Activated CD4-positive, alpha-beta memory T cell treated with anti-CD3 and anti-CD28 coated beads for 36 hours (primary cell): ENCODE measurements at regions not wholly inside any gene's neighbourhood (a gene's known extent, or its start where the extent isn't known, plus 50 kb on each side); places are given as distances from the start of the nearest gene placed in this dataset.
"Not testable (repeated sequence)": the region's sequence is repeated elsewhere in the genome, so short reads cannot be mapped to it uniquely, and the experiment has no call there.

Experiments
- CTCF ChIA-PET: fragments of 350-600 bp; sonication (Branson Sonifier 250); formaldehyde crosslinking; loops from one replicate; lab custom pipeline; 2021; ENCODE audit warnings: antibody characterized with exemption, inconsistent platforms; lab: Charles Lee
- POLR2A ChIA-PET: fragments of 350-600 bp; sonication (Branson Sonifier 250); formaldehyde crosslinking; loops from one replicate; lab custom pipeline; 2021; ENCODE audit warnings: antibody characterized with exemption; lab: Charles Lee
- DNase-seq: peaks from one replicate; pipeline ENCODE4 v3.0.0-alpha.2; 2020
- H3K27ac Mint-ChIP-seq: one replicate; pipeline ENCODE4 v1.8.0; 2021; ENCODE audit warnings: mixed read lengths
- H3K27me3 Mint-ChIP-seq: one replicate; pipeline ENCODE4 v1.8.0; 2021; ENCODE audit warnings: mixed read lengths
- H3K36me3 Mint-ChIP-seq: one replicate; pipeline ENCODE4 v1.8.0; 2021; ENCODE audit warnings: mixed read lengths
- H3K4me1 Mint-ChIP-seq: one replicate; pipeline ENCODE4 v1.8.0; 2021; ENCODE audit warnings: low read depth, mixed read lengths
- H3K4me3 Mint-ChIP-seq: one replicate; pipeline ENCODE4 v1.8.0; 2021; ENCODE audit warnings: mild to moderate bottlenecking, mixed read lengths
- H3K9me3 Mint-ChIP-seq: one replicate; pipeline ENCODE4 v1.8.0; 2021; ENCODE audit warnings: mixed read lengths
- intact Hi-C: fragments of 100-400 bp; cut with micrococcal nuclease; formaldehyde crosslinking; loops from one replicate; pipeline ENCODE4 v1.15.1; 2023

- POLR2A ChIA-PET = no interaction called here
- H3K36me3 Mint-ChIP-seq = no peaks in the 10 kb centered on the region
- H3K4me1 Mint-ChIP-seq = no peaks in the 10 kb centered on the region
- no peak overlapping the region for H3K27ac Mint-ChIP-seq
- no peak for DNase-seq
- H3K27me3 Mint-ChIP-seq = peaks cover 6% of the 10 kb centered on the region
- H3K9me3 Mint-ChIP-seq = no peaks in the 10 kb centered on the region
- no peak overlapping the region for H3K4me3 Mint-ChIP-seq
- CTCF ChIA-PET = no interaction called here
- intact Hi-C loops = no loop called here
These were observed 372.3 kb upstream of the NRP1 start for GRCh38 chr10:33706746-33707145.

DNA sequence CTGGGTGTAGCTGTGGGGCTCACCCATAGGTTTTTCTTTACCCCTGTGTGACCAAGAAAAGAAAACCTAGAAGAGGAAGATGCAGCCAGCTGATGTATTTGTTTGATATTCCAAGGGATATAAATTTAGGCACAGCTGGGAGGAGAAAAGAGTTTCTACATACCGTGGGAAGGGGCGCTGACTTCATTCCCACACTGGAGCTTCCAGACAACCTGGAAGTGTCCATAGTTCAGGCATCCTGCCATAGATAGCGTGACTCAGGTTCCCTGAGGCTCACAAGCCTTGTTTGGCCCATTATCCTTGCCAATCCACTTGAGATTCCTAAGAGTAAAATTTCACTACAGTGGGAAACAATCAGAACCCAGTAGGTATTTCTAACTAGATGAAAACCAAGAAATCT lies 371.7 kb upstream of the NRP1 start:
- POLR2A ChIA-PET = no interaction called here
- H3K27ac Mint-ChIP-seq = no peak overlapping the region
- CTCF ChIA-PET = no interaction called here
- DNase-seq = no peak
- H3K27me3 Mint-ChIP-seq = peaks cover 6% of the 10 kb centered on the region
- no peaks in the 10 kb centered on the region for H3K9me3 Mint-ChIP-seq
- intact Hi-C loops = no loop called here
- H3K4me3 Mint-ChIP-seq = no peak overlapping the region
- no peaks in the 10 kb centered on the region for H3K36me3 Mint-ChIP-seq
- H3K4me1 Mint-ChIP-seq = no peaks in the 10 kb centered on the region

DNA sequence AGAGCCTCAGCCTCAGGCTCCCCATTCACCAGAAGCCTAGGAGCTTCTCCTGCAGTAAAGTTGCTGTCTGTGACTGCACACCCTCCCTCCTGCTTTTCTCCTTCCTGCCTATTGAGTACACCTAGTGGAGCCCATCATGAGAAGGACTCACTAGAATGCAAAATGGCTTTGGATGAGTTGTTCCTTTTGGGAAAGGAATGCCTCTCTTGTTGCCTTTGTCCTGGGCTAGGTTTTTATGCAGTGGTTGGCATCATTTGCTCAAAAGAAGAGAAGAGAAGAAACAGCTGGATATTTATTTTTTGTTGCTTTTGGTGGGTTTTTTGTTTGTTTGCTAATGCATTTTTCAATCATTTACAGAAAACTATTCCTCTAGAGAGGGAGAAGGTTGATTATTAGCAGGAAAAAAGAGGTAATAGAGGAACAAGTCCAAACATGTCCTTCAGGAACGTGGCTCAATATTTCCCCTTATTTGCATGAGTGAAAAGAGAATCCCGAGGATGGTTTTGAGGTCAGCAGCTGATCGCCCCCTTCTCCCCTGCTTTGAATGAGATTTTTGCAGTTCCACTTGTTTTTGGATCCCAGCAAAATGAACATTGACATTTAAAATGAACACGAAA lies 369.9 kb upstream of the NRP1 start:
- peaks cover 4% of the 10 kb centered on the region for H3K27me3 Mint-ChIP-seq
- H3K27ac Mint-ChIP-seq = no peak overlapping the region
- H3K4me3 Mint-ChIP-seq = no peak overlapping the region
- no peaks in the 10 kb centered on the region for H3K4me1 Mint-ChIP-seq
- no peaks in the 10 kb centered on the region for H3K9me3 Mint-ChIP-seq
- DNase-seq = no peak
- intact Hi-C loops = no loop called here
- no peaks in the 10 kb centered on the region for H3K36me3 Mint-ChIP-seq
- ChIA-PET CTCF (no interaction called here), POLR2A (no interaction called here)

- intact Hi-C loops = no loop called here
- no peak overlapping the region for H3K27ac Mint-ChIP-seq
- no peaks in the 10 kb centered on the region for H3K36me3 Mint-ChIP-seq
- no peak overlapping the region for H3K4me3 Mint-ChIP-seq
- ChIA-PET CTCF (no interaction called here), POLR2A (no interaction called here)
- no peaks in the 10 kb centered on the region for H3K4me1 Mint-ChIP-seq
- no peaks in the 10 kb centered on the region for H3K9me3 Mint-ChIP-seq
- DNase-seq = no peak
- H3K27me3 Mint-ChIP-seq = peaks cover 4% of the 10 kb centered on the region
These were observed 369.2 kb upstream of the NRP1 start for GRCh38 chr10:33703501-33704213.

DNA sequence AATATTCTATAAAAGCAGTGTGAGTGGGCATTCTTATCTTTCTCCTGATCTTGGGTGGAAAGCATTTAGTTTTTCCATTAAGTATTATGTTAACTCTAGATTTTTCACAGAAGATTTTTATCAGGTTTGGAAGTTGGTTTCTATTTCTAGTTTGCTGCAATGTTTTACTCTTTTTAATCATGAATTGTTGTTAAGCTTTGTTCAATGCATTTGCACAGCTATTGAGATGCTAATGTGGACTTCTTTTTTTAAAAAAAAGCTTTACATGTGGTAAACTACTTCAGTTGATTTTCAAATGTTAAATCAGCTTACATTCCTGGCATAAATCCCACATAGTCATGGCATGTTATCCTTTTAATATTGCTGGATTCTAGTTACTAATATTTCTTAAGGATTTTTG lies 363.6 kb upstream of the NRP1 start:
- peaks cover 11% of the 10 kb centered on the region for H3K9me3 Mint-ChIP-seq
- intact Hi-C loops = no loop called here

DNA sequence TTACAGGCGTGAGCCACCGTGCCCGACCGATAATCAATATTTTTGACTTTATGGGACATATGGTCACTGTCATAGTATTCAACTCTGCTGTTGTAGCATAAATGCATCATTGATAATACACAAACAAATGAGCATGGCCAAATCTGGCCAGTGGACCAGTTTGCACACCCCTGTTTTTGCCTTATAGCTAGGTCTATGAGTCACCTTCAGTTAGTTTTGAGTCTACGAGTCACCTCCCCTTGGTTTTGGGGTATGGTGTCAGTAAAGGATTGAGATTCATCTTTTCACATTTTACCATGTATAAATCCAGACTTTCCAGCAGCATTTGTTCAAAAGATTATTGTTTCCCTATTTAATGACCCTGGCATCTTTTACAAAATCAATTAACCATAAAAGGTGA lies 362.5 kb upstream of the NRP1 start:
- ChIA-PET CTCF (no interaction called here), POLR2A (no interaction called here)
- intact Hi-C loops = no loop called here
- H3K4me1 Mint-ChIP-seq = no peaks in the 10 kb centered on the region
- H3K27me3 Mint-ChIP-seq = no peaks in the 10 kb centered on the region
- no peak overlapping the region for H3K4me3 Mint-ChIP-seq
- no peak for DNase-seq
- no peak overlapping the region for H3K27ac Mint-ChIP-seq
- H3K9me3 Mint-ChIP-seq = peaks cover 15% of the 10 kb centered on the region
- H3K36me3 Mint-ChIP-seq = no peaks in the 10 kb centered on the region

More for the DNA sequence above, 363.6 kb upstream of the NRP1 start:
- H3K27me3 Mint-ChIP-seq = no peaks in the 10 kb centered on the region
- CTCF ChIA-PET = no interaction called here
- H3K36me3 Mint-ChIP-seq = no peaks in the 10 kb centered on the region
- H3K27ac Mint-ChIP-seq = no peak overlapping the region
- POLR2A ChIA-PET = no interaction called here
- H3K4me3 Mint-ChIP-seq = no peak overlapping the region
- no peaks in the 10 kb centered on the region for H3K4me1 Mint-ChIP-seq
- no peak for DNase-seq

DNA sequence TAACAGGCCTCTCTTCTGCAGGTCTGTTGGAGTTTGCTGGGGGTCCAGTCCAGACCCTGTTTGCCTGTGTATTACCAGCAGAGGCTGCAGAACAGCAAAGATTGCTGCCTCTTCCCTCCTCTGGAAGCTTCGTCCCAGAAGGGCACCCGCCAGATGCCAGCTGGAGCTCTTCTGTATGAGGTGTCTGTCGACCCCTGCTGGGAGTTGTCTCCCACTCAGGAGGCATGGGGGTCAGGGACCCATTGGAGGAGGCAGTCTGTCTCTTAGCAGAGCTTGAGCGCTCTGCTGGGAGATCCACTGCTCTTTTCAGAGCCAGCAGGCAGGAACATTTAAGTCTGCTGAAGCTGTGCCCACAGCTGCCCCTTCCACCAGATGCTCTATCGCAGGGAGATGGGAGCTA lies 361.1 kb upstream of the NRP1 start:
- intact Hi-C loops = no loop called here
- no peak for DNase-seq
- Mint-ChIP-seq H3K4me1 (no peaks in the 10 kb centered on the region), H3K27ac (no peak overlapping the region), H3K4me3 (no peak overlapping the region), H3K36me3 (peaks cover 1% of the 10 kb centered on the region), H3K27me3 (no peaks in the 10 kb centered on the region), H3K9me3 (peaks cover 24% of the 10 kb centered on the region)
- ChIA-PET POLR2A (no interaction called here), CTCF (no interaction called here)

DNA sequence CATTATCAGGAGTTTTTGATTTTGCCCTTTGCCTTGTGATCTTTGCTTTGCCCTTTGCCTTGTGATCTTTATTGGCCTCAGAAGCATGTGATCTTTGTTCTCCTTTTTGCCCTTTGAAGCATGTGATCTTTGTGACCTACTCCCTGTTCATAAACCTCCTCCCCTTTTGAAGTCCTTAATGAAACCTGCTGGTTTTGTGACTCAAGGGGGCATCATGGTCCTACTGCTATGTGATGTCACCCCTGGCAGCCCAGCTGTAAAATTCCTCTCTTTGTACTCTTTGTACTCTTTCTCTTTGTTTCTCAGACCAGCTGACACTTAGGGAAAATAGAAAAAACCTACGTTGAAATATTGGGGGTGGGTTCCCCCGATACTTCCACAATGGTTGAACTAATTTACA lies 356.1 kb upstream of the NRP1 start:
- POLR2A ChIA-PET = not testable (repeated sequence)

GRCh38 chr10:33688506-33688905 lies 354.0 kb upstream of the NRP1 start:
- H3K36me3 Mint-ChIP-seq = peaks cover 3% of the 10 kb centered on the region
- DNase-seq = no peak
- H3K27me3 Mint-ChIP-seq = no peaks in the 10 kb centered on the region
- CTCF ChIA-PET = no interaction called here
- H3K4me3 Mint-ChIP-seq = no peak overlapping the region
- H3K27ac Mint-ChIP-seq = no peak overlapping the region
- POLR2A ChIA-PET = no interaction called here
- peaks cover 28% of the 10 kb centered on the region for H3K9me3 Mint-ChIP-seq
- intact Hi-C loops = no loop called here
- H3K4me1 Mint-ChIP-seq = no peaks in the 10 kb centered on the region

More for the DNA sequence above, 356.1 kb upstream of the NRP1 start:
- H3K36me3 Mint-ChIP-seq, H3K27ac Mint-ChIP-seq, intact Hi-C loops, H3K4me1 Mint-ChIP-seq, CTCF ChIA-PET, H3K4me3 Mint-ChIP-seq, DNase-seq, H3K27me3 Mint-ChIP-seq: not testable (repeated sequence)
- peaks cover 34% of the 10 kb centered on the region for H3K9me3 Mint-ChIP-seq

DNA sequence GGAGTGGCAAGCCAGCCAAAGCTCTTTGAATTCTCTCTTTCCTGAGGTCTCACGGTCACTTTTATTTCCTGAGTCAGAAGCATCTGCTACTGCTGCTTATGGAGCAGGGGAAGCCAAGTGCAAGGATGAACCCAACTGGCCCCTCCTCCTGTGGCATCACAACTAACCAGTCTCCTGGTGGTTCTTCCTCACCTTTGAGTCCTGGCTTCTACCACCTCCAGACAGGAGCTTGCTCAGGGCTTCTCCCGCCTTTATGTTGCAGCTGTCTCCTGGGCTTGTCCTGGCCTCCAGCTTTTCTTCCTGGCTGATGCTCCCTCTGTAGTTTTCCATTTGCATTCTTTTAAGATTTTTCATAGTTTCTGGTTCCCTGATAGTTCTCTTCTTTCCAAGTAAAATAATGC lies 349.7 kb upstream of the NRP1 start:
- POLR2A ChIA-PET = no interaction called here
- H3K4me3 Mint-ChIP-seq = no peak overlapping the region
- H3K4me1 Mint-ChIP-seq = no peaks in the 10 kb centered on the region
- H3K9me3 Mint-ChIP-seq = no peaks in the 10 kb centered on the region
- no peak overlapping the region for H3K27ac Mint-ChIP-seq
- CTCF ChIA-PET = no interaction called here
- intact Hi-C loops = no loop called here
- no peaks in the 10 kb centered on the region for H3K27me3 Mint-ChIP-seq
- no peak for DNase-seq
- H3K36me3 Mint-ChIP-seq = no peaks in the 10 kb centered on the region

DNA sequence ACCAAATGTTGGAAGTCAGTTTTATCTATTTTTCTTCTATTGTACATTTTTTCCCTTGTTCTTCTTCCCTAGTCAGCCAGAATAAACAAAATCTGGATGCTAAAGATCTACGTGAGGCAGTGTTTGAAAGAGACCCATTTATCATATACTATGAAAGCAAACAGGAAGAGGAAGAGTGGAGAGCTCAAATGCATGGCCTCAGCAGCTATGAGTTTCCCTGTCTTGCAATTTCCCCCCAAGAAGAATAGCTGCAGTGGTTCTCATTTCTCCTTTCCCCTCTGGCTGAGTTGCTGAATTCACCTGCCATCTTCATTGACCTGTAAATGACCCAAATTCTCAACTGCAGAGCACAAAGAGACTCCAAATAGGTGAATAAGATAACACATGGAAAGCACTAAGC lies 347.1 kb upstream of the NRP1 start:
- Mint-ChIP-seq H3K36me3 (no peaks in the 10 kb centered on the region), H3K4me1 (no peaks in the 10 kb centered on the region), H3K27ac (no peak overlapping the region), H3K9me3 (no peaks in the 10 kb centered on the region), H3K4me3 (no peak overlapping the region), H3K27me3 (no peaks in the 10 kb centered on the region)
- POLR2A ChIA-PET = no interaction called here
- CTCF ChIA-PET = no interaction called here
- intact Hi-C loops = no loop called here
- no peak for DNase-seq

DNA sequence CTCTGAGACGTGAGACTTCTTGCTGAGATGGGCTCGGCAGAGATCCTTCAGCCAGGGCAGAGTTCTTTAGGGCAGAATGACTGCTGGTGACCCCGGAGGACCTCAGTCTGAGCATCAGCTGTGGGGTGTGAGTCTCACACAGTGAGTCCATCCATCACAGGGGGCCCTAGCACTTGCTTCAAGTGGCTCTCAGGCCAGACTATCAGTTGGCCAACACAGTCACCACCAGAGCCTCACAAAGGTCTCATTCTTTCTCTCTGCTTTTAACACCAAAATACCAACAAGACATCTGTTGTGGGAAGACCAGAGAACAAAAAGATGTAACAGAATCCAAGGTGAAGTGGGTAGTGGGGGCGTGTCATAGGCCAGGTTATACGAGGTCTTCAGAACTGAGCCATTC lies 345.6 kb upstream of the NRP1 start:
- no peak overlapping the region for H3K27ac Mint-ChIP-seq

More for the DNA sequence above, 345.6 kb upstream of the NRP1 start:
- no peaks in the 10 kb centered on the region for H3K9me3 Mint-ChIP-seq
- POLR2A ChIA-PET = no interaction called here
- no peaks in the 10 kb centered on the region for H3K4me1 Mint-ChIP-seq
- CTCF ChIA-PET = no interaction called here
- no peak for DNase-seq
- no peak overlapping the region for H3K4me3 Mint-ChIP-seq
- intact Hi-C loops = no loop called here
- H3K36me3 Mint-ChIP-seq = no peaks in the 10 kb centered on the region
- H3K27me3 Mint-ChIP-seq = no peaks in the 10 kb centered on the region
